RWPE2 (cell line): ENCODE measurements at regions not wholly inside any gene's neighbourhood (a gene's known extent, or its start where the extent isn't known, plus 50 kb on each side); places are given as distances from the start of the nearest gene placed in this dataset.
A peak's percentile ranks its signal among the peaks of the same experiment; 100 is the strongest.

Experiments
- ATAC-seq: fragments of 200-7000 bp; cut with Tn5 transposase; 3 replicates; pipeline ENCODE4 v1.9.1; 2021; ENCODE audit warnings: low read depth
- DNase-seq: peaks from one replicate; pipeline ENCODE4 v3.0.0-alpha.2; 2020; ENCODE audit warnings: low spot score
- H3K27ac ChIP-seq: fragments of 450-650 bp; 2 replicates; pipeline ENCODE4 v1.5.1; 2017; ENCODE audit warnings: mild to moderate bottlenecking; ENCODE audit not compliant: poor library complexity, severe bottlenecking
- H3K27me3 ChIP-seq: fragments of 250-450 bp; sonication (Bioruptor Pico); 2 replicates; pipeline ENCODE4 v1.5.1; 2021; ENCODE audit warnings: mild to moderate bottlenecking, moderate library complexity; ENCODE audit not compliant: insufficient read depth, poor library complexity, severe bottlenecking
- H3K36me3 ChIP-seq: fragments of 250-450 bp; sonication (Bioruptor Pico); 2 replicates; pipeline ENCODE4 v1.5.1; 2020; ENCODE audit warnings: low read depth, mild to moderate bottlenecking, moderate library complexity
- H3K4me1 ChIP-seq: fragments of 250-450 bp; sonication (Bioruptor Pico); 2 replicates; pipeline ENCODE4 v1.5.1; 2021; ENCODE audit warnings: mild to moderate bottlenecking, moderate library complexity; ENCODE audit not compliant: insufficient read depth, poor library complexity, severe bottlenecking
- H3K4me3 ChIP-seq: fragments of 250-450 bp; sonication (Bioruptor Pico); 2 replicates; pipeline ENCODE4 v1.5.1; 2021; ENCODE audit warnings: mild to moderate bottlenecking, moderate library complexity; ENCODE audit not compliant: severe bottlenecking
- H3K9me3 ChIP-seq: fragments of 250-450 bp; sonication (Bioruptor Pico); 2 replicates; pipeline ENCODE4 v1.5.1; 2021; ENCODE audit warnings: mild to moderate bottlenecking, moderate library complexity; ENCODE audit not compliant: severe bottlenecking
- CTCF ChIP-seq: fragments of 450-650 bp; IDR thresholded peaks from one replicate; pipeline ENCODE4 v1.5.1; 2017; ENCODE audit warnings: mild to moderate bottlenecking, moderate library complexity; ENCODE audit not compliant: poor library complexity, severe bottlenecking

DNA sequence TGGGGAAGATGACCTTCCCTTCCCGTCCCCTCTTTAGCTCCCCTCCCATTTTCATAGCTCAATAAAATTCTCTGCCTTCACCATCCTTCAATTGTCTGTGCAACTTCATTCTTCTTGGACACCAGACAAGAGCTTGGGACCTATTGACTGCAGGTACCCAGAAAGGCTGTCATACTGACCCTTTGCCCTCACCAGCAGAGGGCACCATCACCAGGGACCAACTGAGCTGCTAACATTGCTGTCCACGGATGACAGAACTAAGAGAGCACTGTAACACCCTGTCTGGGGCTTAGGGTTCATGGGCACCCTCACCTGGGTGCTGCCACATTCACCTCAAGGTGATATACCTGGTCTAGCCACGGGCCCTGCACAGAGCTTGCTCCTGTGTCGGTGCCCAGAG is 141.3 kb upstream of the VCX3B start:
- no peak overlapping the region for H3K27ac ChIP-seq
- no peaks in the 10 kb centered on the region for H3K27me3 ChIP-seq
- H3K4me1 ChIP-seq: no peaks in the 10 kb centered on the region
- no peak for DNase-seq
- no peak overlapping the region for H3K4me3 ChIP-seq
- no peak for ATAC-seq
- no peaks in the 10 kb centered on the region for H3K36me3 ChIP-seq
- H3K9me3 ChIP-seq: no peaks in the 10 kb centered on the region
- no peak for TF ChIP-seq CTCF

DNA sequence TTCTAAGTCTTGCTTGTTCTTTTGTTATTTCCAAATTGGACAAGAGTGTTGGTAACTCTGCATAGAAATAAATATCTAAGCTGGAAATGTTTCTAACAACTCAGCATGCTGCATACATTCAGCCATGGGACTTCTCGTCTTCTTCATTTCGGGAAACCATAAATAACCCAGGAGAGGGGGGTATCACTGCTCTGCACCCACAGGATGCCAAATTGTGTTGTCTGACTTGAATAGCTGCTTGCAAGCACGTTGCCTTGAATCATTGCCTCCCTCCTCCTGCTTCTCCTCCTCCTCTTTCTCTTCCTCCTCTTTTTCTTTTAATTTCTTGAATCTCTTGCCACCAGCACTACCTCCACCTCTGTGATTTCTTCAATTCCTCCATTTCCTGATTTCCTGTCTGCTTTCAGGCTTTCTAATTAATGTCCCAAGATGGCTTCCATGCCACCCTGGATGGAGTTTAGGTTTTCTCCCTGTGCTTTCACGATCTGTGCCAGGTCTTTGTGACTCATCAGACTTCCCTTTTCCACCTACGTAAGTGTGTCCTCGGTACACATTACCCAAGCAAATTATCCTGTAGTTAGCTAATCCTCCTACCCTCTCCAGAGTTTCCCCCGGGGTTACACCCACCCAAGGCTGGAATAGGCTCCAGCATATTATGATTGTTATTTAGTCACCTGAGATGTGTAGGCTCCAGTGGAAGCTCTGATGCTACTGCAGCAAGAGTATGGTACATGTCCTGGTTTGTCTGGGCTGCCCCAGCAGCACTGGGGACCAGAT is 122.6 kb upstream of the VCX3B start:
- no peaks in the 10 kb centered on the region for H3K9me3 ChIP-seq
- ATAC-seq (peak; percentile 82), DNase-seq (no peak)
- H3K36me3 ChIP-seq: no peaks in the 10 kb centered on the region
- TF ChIP-seq CTCF: no peak
- peaks cover 15% of the 10 kb centered on the region for H3K4me1 ChIP-seq
- H3K27me3 ChIP-seq: no peaks in the 10 kb centered on the region
- no peak overlapping the region for H3K4me3 ChIP-seq
- H3K27ac ChIP-seq: peak overlapping the region; percentile 5

- ATAC-seq: peak; percentile 82
Observed at GRCh38 chrX:8345473-8345872, 119.2 kb upstream of the VCX3B start.

GRCh38 chrX:8346060-8346459 is 118.6 kb upstream of the VCX3B start:
- no peak for TF ChIP-seq CTCF
- Histone ChIP-seq H3K4me1 (peaks cover 15% of the 10 kb centered on the region), H3K27me3 (no peaks in the 10 kb centered on the region), H3K9me3 (no peaks in the 10 kb centered on the region), H3K36me3 (no peaks in the 10 kb centered on the region), H3K4me3 (no peak overlapping the region), H3K27ac (no peak overlapping the region)
- ATAC-seq (no peak), DNase-seq (no peak)

More at GRCh38 chrX:8345473-8345872, 119.2 kb upstream of the VCX3B start:
- no peaks in the 10 kb centered on the region for H3K27me3 ChIP-seq
- DNase-seq: peak; percentile 39
- H3K9me3 ChIP-seq: no peaks in the 10 kb centered on the region
- H3K4me1 ChIP-seq: peaks cover 15% of the 10 kb centered on the region
- peak overlapping the region; percentile 40 for H3K27ac ChIP-seq
- no peaks in the 10 kb centered on the region for H3K36me3 ChIP-seq
- no peak for TF ChIP-seq CTCF
- H3K4me3 ChIP-seq: no peak overlapping the region

GRCh38 chrX:8346892-8347291 is 117.7 kb upstream of the VCX3B start:
- H3K27me3 ChIP-seq: no peaks in the 10 kb centered on the region
- no peak overlapping the region for H3K4me3 ChIP-seq
- no peak for ATAC-seq
- no peak for DNase-seq
- TF ChIP-seq CTCF: no peak
- no peaks in the 10 kb centered on the region for H3K36me3 ChIP-seq
- H3K9me3 ChIP-seq: no peaks in the 10 kb centered on the region
- H3K27ac ChIP-seq: no peak overlapping the region
- peaks cover 15% of the 10 kb centered on the region for H3K4me1 ChIP-seq
